GM18861 (cell line): ENCODE measurements at regions not wholly inside any gene's neighbourhood (a gene's known extent, or its start where the extent isn't known, plus 50 kb on each side); places are given as distances from the start of the nearest gene placed in this dataset.
"Not testable (repeated sequence)": the region's sequence is repeated elsewhere in the genome, so short reads cannot be mapped to it uniquely, and the experiment has no call there.

Source experiments
- ATAC-seq: cut with Tn5 transposase; IDR thresholded peaks from one replicate; pipeline ENCODE4 v1.9.1; 2021; ENCODE audit not compliant: unreplicated experiment

DNA sequence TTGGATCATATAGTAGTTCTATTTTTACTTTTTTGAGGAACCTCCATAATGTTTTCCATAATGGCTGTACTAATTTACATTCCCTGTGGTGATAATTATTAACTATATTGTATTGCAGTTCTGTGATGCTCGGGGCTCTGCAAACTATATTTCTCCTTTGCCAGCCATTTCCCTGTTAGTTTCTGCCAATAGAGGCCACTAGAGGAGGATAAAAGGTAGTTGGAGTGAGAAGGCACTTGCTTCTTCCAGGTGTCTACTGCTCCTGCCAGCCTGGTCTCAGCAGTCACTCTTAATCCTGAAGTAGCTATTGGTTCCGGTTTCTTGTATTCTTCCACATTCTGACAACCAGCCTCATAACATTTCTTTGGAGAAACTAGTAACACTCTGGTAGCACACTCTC lies 233.9 kb upstream of the GBE1 start:
- ATAC-seq: no peak

DNA sequence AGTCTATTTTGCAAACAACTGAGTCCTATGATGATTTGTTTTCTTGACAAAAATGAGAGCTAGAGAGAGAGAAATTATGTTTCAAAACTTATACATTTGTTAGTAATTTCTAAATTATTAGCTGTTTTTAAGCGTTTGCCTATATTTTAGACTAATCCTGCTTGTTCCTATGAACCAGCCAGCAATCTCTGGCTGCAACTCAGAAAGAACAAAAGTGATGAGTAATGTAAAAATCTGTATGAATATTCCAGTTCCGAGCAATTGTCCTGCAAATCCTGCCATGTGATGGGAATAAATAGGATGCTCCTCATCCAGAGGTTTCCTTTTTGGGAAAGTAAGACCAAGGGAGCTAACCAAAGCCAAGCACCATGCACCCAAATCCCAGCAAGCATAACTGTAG lies 228.3 kb upstream of the GBE1 start:
- no peak for ATAC-seq

DNA sequence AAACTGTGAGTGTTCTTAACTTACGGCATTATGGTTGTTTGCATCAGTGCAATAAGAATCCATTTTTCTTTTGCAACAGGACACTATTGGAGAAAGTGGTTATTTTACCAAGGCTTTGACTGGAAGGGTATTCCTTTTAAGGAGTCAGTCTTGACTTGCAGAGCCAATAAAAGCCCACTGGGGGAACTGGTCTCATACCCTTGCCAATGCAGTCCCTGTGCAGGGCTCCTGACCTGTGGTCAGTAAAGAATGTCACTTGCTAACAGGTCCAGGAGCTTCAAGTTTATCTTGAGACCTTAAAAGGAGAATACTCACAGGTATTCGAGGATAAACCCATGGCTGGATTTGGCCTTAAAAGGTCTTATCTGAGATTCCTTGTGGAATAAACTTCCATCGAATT lies 227.8 kb upstream of the GBE1 start:
- ATAC-seq: no peak

DNA sequence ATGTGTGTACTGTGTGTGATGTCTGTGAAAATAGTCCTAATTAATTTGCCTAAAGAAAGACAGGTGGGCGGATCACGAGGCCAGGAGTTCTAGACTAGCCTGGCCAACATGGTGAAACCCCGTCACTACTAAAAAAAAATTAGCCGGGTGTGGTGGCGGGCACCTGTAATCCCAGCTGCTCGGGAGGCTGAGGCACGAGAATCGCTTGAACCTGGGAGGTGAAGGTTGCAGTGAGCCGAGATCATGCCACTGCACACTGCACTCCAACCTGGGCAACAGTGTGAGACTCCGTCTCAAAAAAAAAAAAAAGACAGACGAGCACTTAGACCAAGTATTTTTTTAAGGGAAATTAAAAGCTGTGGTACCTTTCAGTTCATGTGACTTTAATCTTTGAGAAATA lies 226.0 kb upstream of the GBE1 start:
- not testable (repeated sequence) for ATAC-seq

DNA sequence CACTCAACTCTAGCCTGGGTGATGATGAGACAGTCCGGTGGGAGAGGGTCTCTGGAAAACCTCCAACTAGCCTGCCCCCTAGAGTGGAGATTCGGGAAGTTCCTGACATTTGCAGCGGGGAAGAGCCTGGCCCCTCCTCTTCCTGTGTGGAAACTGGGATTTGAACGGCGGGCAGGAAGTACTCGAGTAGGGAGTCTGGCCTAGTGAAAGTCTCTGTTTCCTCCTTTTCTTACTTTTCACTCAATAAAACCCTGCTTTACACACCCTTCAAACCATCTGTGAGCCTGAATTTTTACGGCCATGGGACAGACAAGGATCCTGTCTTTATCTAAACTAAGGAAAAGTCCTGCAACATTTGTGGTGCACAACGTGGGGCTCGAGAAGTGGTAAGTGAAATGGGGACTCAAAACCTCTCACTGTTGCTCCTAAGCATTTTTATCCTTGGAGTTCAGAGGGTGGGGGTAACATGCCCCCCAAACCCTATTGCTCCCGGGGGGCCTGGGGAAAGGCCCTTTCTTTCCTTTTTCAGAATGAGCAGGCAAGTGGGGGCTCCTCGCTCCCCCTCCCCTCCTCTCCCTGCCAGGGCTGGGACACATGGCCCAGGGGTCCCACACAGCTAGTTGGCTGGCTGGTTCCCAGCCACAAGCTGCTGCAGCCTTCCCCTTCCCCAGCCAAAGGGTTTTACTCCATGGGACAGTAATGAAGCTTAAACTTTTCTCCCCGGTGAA lies 224.7 kb upstream of the GBE1 start:
- ATAC-seq: no peak

DNA sequence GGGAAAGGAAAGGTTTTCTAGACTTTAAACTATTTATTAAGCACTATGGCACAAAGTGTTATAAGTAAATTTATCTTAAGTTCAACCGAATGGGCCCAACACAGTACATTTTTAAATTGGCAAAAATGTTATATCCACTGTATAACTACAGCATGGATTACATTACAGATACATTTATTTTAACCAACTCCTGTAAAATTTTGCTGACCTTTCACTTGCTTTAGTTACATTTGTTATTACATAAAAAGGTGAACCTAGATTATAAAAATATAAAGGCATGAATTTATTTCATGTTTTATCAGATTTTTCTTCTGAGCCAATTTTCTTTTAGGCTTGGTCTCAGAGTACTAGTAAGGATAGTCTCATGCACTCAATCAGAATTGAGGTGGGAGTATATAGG lies 221.9 kb upstream of the GBE1 start:
- no peak for ATAC-seq

DNA sequence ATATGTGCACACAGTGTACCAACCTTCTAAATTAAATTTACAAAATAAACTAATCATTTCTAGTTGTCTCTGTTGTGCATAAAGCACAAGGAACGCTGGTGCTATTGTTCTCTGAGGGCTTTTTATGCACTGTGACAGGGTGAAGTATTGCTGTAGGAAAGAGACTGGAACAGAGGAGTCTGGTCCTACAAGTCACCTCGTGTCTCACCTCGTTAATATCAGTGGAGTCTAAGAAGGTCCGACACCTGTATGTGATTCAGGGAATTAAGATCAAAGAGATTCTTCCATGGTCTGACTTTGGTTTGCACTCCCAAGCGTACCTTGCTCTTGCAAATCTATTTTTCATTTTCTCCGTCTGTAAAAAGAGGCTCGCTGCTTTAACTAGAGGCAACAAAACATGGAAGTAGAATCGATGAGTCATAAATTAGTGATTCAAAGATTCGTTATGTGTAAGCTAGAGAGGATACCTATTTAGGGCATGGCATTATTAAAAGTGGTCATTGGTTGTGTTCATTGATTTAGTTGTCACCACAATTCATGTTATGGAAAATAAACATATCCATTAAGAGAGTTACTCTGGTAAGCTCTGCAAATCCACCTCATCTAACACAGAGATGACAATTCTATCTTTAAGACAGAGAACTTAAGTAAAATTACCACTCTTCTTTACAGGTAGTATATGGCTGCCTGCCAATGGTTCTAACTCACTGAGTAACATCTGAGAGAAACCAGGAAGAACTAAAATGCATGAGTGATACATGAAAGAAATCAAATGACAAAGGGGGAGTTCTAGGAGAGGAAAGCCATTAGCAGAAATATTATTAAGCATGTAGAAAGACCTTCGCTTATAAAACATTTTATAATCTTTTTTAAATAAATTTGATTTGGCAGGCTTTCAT lies 219.4 kb upstream of the GBE1 start:
- ATAC-seq: no peak

DNA sequence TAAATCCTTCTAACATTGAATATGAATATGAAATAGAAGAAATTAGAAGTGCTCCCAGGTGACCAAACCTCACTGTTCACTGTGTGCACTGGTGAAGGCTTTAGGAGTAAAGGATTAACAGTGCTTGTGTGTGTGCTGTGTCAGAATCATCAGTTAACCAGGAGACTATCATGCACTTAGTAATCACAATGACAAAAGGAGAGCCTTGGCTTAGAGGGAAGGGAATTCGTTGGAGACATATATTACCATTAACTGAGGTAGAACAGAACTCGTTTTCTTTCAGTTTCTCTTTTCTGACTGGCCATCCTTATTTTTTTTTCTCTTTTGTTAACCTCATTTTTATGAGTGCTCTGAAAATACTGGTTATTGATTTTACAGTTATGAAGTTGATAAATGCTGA lies 213.3 kb upstream of the GBE1 start:
- no peak for ATAC-seq

DNA sequence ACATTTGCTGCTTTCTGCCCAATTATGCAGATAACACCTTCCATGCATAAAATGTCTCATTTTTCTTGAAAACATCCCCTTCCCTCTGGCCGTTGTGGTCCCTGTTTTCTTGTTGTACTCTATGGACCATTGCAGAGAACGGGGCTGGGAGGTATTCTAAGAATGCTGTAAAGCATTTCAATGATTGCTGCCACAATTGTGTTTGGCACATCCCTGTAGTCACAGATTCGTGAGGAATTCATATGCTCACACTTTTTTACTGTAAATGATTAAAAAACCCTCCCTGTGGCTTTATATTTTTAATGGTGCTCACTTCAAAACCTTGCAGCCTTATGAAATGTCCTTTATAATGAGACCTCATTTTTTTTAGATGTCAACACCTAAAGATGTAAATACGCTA lies 207.2 kb upstream of the GBE1 start:
- no peak for ATAC-seq

DNA sequence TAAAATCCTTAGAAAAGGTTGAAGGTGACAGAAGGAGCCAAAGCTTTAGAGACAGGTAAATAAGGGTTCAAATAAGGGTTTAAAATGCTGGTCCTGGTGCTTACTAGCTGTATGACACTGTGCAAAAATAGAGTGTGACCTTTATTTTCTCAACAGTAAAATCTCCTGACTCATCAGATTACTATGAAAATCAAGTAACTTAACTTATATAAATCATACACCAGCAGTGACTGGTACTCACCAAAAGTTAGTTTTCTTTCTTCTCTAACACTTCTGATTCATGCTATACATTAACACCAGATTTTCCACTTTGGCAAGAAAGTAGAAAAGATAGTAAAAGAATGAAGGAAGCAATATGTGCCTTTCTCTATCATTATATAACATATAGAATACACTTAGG lies 205.9 kb upstream of the GBE1 start:
- ATAC-seq: no peak

DNA sequence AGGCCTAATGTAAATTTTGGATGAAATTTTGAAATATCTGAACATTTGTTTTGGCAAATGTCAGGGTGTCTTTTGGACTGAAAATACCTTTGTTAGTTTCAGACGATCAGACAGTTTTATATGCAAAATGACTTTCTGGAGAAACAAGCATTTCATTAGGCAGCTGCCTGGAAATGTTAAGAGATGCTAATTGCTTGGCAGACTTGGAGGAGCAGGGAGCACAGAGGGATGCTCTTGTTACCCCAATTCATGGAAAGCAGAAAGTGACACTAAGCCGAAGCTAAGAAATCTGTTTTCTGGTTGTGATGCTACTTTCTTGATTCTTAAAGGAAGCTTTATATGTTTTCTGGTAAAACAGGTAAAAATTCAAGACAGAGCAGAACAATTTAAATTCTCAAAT lies 204.3 kb upstream of the GBE1 start:
- ATAC-seq: no peak

DNA sequence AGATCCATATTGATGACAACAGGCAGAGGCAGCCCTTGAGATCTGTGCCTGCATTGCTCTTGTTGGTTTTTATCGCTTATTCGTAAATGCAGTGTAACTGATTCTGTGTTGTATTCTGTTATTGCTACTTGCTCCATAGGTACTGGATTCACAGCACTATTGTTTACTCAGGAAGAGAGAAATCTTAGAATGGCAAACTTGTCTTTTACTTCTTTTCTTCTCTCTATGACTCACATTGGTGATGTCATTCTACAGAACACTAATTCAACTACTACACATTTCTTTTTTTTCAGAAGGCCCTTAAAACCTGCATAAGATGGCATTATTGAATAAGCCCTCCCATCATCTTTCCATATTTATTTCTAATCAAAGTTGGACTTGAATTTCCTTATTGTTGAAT lies 201.0 kb upstream of the GBE1 start:
- ATAC-seq: no peak

DNA sequence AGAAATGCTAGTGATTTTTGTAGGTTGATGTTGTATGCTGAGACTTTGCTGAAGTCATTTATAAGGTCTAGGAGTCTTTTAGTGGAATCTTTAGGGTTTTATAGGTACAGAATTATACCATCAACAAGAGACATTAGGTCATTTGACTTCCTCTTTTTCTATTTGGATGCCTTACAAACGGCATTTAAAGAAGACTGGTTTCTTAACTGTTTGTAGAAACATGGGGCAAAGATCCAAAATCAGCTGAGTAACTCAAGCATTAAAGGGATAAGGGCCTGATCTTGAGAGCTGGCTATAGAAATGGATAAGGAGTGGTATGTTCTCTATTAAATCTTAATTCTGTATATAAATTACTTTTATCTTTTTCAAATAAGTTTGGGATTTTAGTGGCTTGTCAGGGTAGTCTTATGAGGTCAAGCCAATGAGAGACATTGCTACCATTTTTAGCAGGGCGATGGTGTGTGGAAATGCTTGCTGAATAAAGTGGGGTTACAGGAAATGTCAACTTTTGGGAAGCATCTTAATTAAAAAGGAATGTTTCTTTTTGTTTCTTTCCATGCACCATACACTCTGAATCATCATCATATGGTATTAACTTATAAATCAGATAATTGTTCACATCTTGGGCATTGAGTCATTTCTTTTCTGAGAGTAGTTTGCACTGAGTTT lies 197.7 kb upstream of the GBE1 start:
- ATAC-seq: no peak

DNA sequence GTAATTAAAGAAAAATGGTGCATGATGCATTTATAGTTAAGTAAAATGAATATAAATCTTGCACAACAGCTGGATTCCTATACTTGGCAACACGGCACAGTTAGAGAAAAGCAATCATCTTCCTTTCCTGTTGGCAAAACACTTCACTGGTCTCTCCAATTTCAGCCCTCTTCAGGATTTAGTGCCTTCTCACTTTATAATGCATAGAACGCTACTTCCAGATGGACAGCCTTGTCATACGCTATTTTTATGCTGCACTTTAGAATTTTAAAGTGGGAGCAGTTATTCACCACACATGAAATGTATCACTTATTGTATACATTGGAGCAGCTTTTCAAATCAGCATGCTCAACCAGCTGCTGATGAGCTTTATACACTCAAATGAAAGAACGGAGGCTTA lies 194.4 kb upstream of the GBE1 start:
- no peak for ATAC-seq

DNA sequence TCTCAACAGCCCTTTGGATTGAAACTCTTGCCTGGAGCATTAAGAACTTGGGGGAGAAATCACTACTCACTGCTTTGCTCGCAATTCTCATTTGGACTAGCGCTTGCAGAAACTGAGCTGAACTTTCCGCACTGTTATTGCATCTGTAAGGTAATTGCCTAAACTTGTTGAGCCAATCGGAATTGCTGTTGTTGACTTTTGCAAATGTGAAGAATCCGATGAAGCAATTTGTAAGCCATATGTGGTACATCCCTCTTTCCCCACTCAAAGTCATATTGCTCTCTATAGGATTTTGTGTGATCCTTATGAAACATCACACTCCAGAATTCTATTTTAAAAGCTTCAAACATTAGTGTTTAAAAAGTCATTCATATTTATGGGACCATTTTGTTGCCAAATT lies 191.7 kb upstream of the GBE1 start:
- ATAC-seq: no peak

DNA sequence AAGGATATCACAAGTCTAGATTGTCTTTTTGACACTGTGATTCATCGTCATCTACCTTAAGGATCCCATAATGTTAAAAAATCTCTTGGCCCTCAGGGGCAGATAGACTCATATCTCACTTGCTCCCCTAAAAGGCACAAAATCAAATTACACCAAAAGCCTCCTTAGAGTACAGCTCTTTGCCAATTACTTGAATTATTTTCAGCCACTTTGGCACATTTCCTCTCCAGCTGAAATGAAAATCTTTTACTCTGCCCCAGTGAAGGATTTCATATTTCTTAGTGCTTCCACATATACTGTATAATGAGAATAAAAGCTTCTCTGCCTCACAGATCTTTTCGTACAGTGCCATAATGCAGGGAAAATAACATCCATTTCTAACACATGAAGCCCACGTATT lies 190.7 kb upstream of the GBE1 start:
- ATAC-seq: no peak

DNA sequence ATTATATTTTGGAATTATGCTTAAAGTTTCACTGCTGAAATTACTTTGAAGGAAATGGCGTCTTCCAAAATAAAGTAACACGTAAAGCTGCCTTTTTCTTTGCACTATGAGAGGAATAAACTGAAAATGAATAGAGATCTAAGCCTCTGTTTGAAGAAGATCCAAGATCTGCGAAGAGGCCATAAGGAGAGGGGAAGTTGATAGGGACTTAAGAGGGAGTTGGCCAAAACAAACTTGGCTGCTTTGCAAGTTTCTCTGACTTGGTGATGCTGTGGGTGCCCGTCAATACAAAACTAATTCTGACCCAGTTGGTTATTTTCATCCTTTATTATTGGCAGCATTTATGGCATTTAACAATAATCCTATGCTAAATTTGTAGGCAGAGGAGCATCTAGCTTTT lies 190.2 kb upstream of the GBE1 start:
- ATAC-seq: no peak

DNA sequence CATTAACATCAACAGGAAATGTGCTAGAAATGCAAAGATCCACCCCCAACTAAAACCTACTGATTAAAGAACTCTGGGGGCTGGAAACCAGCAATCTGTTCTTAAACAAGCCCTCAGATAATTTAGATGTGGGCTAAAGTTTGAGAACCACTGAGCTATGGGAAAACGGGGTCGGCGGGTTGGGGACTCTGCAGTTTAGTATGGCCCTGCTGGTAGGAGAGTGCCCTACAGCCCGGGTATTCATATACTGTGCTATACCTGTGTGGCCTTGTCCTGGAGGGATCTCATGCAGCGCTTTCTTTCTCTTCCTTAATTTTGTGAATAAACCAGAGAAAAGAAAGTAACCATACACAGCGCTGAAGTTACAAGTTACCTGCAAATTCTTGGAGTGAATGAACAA lies 189.7 kb upstream of the GBE1 start:
- no peak for ATAC-seq

DNA sequence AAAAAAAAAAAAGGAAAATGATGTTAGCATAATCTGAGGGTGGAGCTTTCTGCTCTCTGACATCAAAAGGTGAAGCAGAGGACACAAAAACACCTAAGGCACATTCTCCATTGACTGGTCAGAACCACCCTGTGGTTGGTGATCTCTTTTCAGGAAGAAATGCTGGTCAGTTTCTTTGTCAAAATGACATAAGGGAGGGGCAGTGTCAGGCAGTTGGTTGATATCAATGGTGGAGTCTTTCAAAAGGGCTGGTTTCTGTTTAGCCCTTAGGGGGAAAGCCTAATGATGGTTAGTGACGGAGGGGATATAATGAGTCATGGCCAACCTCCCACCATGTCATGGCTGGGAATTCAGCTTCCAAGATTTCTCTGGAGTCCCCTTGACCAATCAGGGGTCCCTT lies 185.9 kb upstream of the GBE1 start:
- ATAC-seq: no peak

DNA sequence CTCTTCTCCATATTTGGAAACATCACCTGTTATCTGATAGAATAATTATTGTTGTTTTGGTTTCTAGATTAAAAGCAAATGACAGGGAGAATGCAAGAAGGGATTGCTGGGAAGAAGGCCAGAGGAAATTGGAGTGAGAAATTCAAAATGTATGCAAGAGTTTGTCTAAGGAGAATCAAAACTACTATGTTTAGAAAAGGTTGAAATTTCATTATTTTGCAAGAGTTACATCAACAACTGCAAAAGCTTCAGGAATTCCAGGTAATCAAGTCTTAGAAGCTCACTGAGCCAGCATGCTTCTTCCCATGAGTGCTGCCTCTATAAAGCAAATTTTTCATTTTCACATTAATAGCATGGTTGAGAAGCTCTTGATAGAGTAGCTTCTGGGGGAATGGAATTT lies 177.2 kb upstream of the GBE1 start:
- no peak for ATAC-seq

DNA sequence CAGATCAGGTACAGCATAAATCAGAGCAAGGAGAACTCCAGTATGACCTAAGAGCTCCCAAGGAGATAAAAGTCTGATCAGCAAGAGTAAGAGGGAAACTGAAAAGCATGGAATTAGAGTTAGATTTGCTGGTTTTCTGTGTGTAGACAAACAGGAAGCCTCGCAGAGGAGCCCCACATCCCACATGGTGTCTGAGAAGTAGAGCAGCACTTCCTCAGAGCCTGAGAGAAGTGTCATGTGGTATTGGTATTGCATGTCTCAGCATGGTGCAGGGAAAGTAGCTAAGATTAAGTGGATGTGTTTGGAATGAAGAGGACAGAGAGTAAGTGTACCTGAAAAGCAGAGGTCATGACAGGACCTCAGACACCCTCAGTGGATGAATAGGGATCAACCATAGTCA lies 175.4 kb upstream of the GBE1 start:
- ATAC-seq: no peak

DNA sequence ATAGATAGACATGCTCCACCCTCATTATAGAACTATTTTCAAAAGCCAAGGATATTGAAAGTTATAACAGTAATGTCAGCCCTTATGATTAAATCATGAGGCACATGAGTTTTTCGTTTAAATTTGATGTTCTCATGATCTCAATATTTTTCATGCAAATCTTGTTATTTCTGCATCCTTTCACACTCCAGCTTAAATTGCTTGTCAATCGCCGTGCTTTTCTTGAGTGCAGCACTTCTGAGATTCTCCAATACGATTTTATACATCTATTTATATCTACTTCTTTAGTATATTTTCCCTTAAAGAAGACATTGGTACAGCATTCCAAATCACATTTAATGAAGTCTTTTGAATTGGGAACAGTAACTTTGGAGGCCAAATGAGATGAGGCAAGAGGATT lies 171.2 kb upstream of the GBE1 start:
- ATAC-seq: no peak
